MCF 10A (cell line): ENCODE measurements at regions not wholly inside any gene's neighbourhood (a gene's known extent, or its start where the extent isn't known, plus 50 kb on each side); places are given as distances from the start of the nearest gene placed in this dataset.

Source experiments
- BruUV-seq: library from RNA; stranded (reverse); fragments of 400-500 nt; replicated peaks from 2 replicates; lab custom pipeline; 2021; lab: Mats Ljungman, UMichigan
- CTCF ChIA-PET: fragments of 300-600 bp; sonication (Branson Sonifier 250); formaldehyde crosslinking; extraction: SDS; loops from one replicate; lab custom pipeline; 2021; ENCODE audit warnings: antibody characterized with exemption, inconsistent platforms; lab: Yijun Ruan, JAX
- POLR2A ChIA-PET: fragments of 300-600, 350-650 bp; sonication (Branson Sonifier 250); formaldehyde crosslinking; extraction: SDS; loops from one replicate; lab custom pipeline; 2020; ENCODE audit warnings: antibody characterized with exemption, inconsistent platforms; lab: Yijun Ruan, JAX
- DNase-seq: peaks from one replicate; pipeline ENCODE4 v3.0.0-alpha.2; 2018; ENCODE audit not compliant: unreplicated experiment
- H3K27ac Mint-ChIP-seq: one replicate; pipeline ENCODE4 v1.8.0; 2022; ENCODE audit warnings: mild to moderate bottlenecking, low read depth, mixed read lengths; ENCODE audit not compliant: unreplicated experiment
- H3K27me3 Mint-ChIP-seq: one replicate; pipeline ENCODE4 v1.8.0; 2022; ENCODE audit warnings: mixed read lengths; ENCODE audit not compliant: insufficient read depth, unreplicated experiment
- H3K36me3 Mint-ChIP-seq: one replicate; pipeline ENCODE4 v1.8.0; 2022; ENCODE audit warnings: mild to moderate bottlenecking, moderate library complexity, mixed read lengths; ENCODE audit not compliant: insufficient read depth, unreplicated experiment
- H3K4me1 Mint-ChIP-seq: one replicate; pipeline ENCODE4 v1.8.0; 2022; ENCODE audit warnings: mixed read lengths; ENCODE audit not compliant: insufficient read depth, unreplicated experiment
- H3K4me3 Mint-ChIP-seq: one replicate; pipeline ENCODE4 v1.8.0; 2022; ENCODE audit warnings: mild to moderate bottlenecking, moderate library complexity, mixed read lengths; ENCODE audit not compliant: unreplicated experiment
- H3K9me3 Mint-ChIP-seq: one replicate; pipeline ENCODE4 v1.8.0; 2022; ENCODE audit warnings: mixed read lengths; ENCODE audit not compliant: unreplicated experiment
- CTCF ChIP-seq: fragments of 200-600 bp; IDR thresholded peaks from one replicate; pipeline ENCODE4 v1.8.0; 2022; ENCODE audit warnings: antibody characterized with exemption, mild to moderate bottlenecking; ENCODE audit not compliant: unreplicated experiment
- intact Hi-C: fragments of 100-400 bp; cut with micrococcal nuclease; formaldehyde crosslinking; loops from 2 replicates; pipeline ENCODE4 v1.14.1; 2022

DNA sequence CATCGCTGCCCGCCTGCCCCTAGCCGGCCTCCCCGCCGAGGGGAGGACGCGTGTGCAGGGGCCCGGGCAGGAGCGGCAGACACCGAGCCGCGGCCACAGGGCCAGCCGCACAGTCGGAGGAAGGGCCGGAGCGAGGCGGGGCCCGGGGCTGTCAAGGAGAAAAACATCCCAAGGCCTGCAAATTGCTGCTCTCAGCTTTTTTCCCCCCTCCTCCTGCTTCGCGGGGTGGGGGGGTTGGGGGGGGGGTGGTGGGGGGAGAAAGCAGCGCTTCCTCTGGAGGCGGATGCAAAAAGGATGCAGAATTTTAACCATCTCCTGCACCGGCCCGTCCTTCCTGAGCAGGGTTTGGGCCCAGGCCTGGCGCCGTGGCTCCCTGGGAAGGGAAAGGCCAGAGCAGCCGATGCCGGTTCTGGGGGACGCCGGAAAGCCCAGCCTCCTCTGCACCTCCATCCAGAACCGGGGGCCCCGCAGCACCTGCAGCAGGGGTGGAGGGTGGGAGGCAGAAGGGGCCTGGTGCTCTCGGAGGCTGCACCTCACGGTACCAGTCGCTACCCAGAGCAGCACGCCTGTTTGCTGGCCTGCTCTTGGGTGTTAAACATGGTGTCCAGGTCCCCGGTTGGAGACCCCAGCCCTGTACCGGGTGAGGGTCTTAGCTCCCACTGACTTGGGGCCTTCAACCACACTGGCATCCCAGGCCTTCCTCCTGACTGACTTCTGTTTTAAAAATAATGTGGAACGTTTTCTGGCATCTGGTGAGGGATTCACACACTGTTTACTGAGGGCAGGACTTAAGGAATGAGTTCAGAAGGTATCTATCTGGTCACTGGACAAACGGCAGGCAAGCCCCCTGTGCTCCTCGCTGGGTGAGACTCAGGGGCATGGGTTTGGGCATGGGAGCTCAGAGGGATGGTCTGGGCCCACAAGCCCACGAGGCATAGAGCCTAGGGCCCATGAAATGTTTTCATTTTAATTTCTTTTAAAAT is 77.4 kb upstream of the WNT7B start:
- Mint-ChIP-seq H3K4me1 (peaks cover 31% of the 10 kb centered on the region), H3K27me3 (no peaks in the 10 kb centered on the region), H3K4me3 (peak overlapping the region; percentile 81), H3K36me3 (peaks cover 36% of the 10 kb centered on the region), H3K27ac (peak overlapping the region; percentile 98), H3K9me3 (no peaks in the 10 kb centered on the region)
- no peak for TF ChIP-seq CTCF
- POLR2A ChIA-PET = interaction anchor here (0.7 to 25.5 kb wide), 13 partner anchors 10 to 585 kb away, joined by 3 to 1278 read pairs (median 7); no protein-coding TSS in a partner anchor
- no TSS peak for BruUV-seq
- DNase-seq = peak; percentile 77
- CTCF ChIA-PET = interaction anchor here (1.1 to 6.9 kb wide), 3 partner anchors 15 to 47 kb away, joined by 4 to 47 read pairs (median 6); no protein-coding TSS in a partner anchor
- intact Hi-C loops = no loop called here

DNA sequence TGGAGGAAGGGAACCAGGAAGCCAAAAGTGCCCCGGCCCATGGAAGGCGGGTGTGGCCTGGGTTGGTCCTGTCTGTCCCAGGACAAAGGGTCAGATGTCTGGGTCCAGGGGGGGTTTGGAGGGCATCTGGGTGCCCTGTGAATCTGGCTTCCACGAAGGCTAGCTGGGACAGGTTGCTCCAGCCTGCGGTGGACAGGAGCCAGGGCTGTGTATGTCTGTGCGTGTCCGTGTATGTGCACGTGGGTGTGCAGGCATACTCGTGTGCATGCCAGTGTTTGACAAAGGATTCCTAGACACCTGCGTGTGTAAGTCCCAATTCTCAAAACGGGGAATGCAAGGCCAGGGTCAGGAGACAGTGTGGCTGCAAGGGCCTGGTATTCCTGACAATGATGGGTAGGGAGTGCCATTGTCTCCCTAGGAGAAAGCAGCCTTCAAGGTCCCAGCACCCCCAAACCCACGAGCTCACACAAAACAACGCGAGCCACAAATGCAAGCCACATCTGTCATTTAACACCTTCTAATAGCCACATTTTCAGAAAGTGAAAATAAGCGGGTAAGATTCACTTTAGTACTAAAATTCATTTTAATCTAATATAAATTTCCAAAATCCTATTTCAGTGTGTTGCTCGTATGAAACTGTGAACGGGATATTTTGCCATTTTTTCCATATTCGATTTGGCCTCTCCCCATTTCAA is 78.4 kb upstream of the WNT7B start:
- H3K4me1 Mint-ChIP-seq = peaks cover 28% of the 10 kb centered on the region
- DNase-seq = peak; percentile 71
- intact Hi-C loops = no loop called here
- ChIA-PET CTCF (interaction anchor here (0.6 to 6.9 kb wide), 6 partner anchors 12 to 1234 kb away, joined by 3 to 47 read pairs (median 4); no protein-coding TSS in a partner anchor), POLR2A (interaction anchor here (1.1 to 25.5 kb wide), 11 partner anchors 11 to 586 kb away, joined by 3 to 1278 read pairs (median 128); partner anchors contain the start of gene GTSE1)
- no peaks in the 10 kb centered on the region for H3K27me3 Mint-ChIP-seq
- peak overlapping the region; percentile 98 for H3K27ac Mint-ChIP-seq
- no peaks in the 10 kb centered on the region for H3K9me3 Mint-ChIP-seq
- BruUV-seq = no TSS peak
- peak overlapping the region; percentile 81 for H3K4me3 Mint-ChIP-seq
- peaks cover 36% of the 10 kb centered on the region for H3K36me3 Mint-ChIP-seq
- TF ChIP-seq CTCF = no peak

GRCh38 chr22:46055911-46056545 is 79.1 kb upstream of the WNT7B start:
- ChIA-PET POLR2A (interaction anchor here (0.7 to 25.5 kb wide), 10 partner anchors 11 to 586 kb away, joined by 3 to 1278 read pairs (median 144); partner anchors contain the start of gene GTSE1), CTCF (interaction anchor here (0.6 to 6.9 kb wide), 10 partner anchors 11 to 1235 kb away, joined by 3 to 47 read pairs (median 4); no protein-coding TSS in a partner anchor)
- H3K27ac Mint-ChIP-seq = peak overlapping the region; percentile 98
- H3K27me3 Mint-ChIP-seq = no peaks in the 10 kb centered on the region
- intact Hi-C loops = loop anchor here (1.0 kb wide), 1 partner anchor 9 kb away; no protein-coding TSS in a partner anchor
- peak overlapping the region; percentile 81 for H3K4me3 Mint-ChIP-seq
- H3K36me3 Mint-ChIP-seq = peaks cover 36% of the 10 kb centered on the region
- H3K4me1 Mint-ChIP-seq = peaks cover 28% of the 10 kb centered on the region
- TF ChIP-seq CTCF = no peak
- H3K9me3 Mint-ChIP-seq = no peaks in the 10 kb centered on the region
- DNase-seq = peak; percentile 76
- no TSS peak for BruUV-seq
